ENCODE measurements at regions not wholly inside any gene's neighbourhood (a gene's known extent, or its start where the extent isn't known, plus 50 kb on each side); places are given as distances from the start of the nearest gene placed in this dataset.

DNA sequence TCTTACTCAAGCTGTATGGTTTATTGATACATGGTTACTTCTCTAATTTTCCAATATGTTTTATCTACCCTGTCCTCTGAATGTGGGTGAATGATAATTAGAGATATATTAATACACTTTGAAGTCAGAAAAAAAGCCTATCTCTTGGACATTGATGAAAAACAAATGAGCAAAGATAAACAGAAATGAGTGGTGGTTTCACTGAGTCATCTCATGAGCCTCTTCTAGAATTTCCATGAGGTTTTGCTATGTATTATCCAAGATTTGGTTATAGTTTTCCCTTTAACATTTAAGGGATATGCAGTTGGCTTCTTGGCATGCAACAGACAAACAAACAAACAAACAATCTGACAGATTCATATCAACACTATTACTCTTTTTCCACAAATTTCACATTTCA is 586.8 kb downstream of the RFPL4B start:
- H3K4me3 ChIP-seq (ENCODE audit: low read depth in 2 of 2, low read length in 1 of 2), result no peak overlapping the region
- no peaks in the 10 kb centered on the region for H3K36me3 ChIP-seq (replicated peaks in 1 of 2; ENCODE audit: control insufficient read depth in 1 of 2, insufficient read depth in 2 of 2, low read length in 1 of 2)
- H3K9me2 ChIP-seq, result no peaks in the 10 kb centered on the region
- TF ChIP-seq TCF12 (IDR thresholded peaks at IDR 0.05) (peak; percentile 44), GABPA (IDR thresholded peaks at IDR 0.05; ENCODE audit: low read depth) (no peak)
- no peak for DNase-seq
- H3K27ac ChIP-seq (ENCODE audit: low read depth in 2 of 2, low read length in 1 of 2), result no peak overlapping the region
- no peak overlapping the region for H3K9ac ChIP-seq
- no peaks in the 10 kb centered on the region for H3F3A ChIP-seq (replicated peaks; ENCODE audit: insufficient read depth)
- H3K4me1 ChIP-seq (ENCODE audit: control insufficient read depth in 1 of 2, insufficient read depth in 2 of 2, low read depth in 1 of 2, low read length in 1 of 2), result peaks cover 0 to 9% of the 10 kb centered on the region in 2 experiments; a peak in 2 of 4 replicates
- no peak overlapping the region for H2AFZ ChIP-seq (ENCODE audit: low read depth)
- no peaks in the 10 kb centered on the region for H3K79me2 ChIP-seq (ENCODE audit: insufficient read depth)
- H3K9me3 ChIP-seq, result no peaks in the 10 kb centered on the region
- CTCF ChIA-PET, result no interaction called here
- POLR2A ChIA-PET, result no interaction called here
- no peak overlapping the region for H3K4me2 ChIP-seq
- no peaks in the 10 kb centered on the region for H4K20me1 ChIP-seq (ENCODE audit: insufficient read depth)
- no peaks in the 10 kb centered on the region for H3K27me3 ChIP-seq (ENCODE audit: insufficient read depth)

DNA sequence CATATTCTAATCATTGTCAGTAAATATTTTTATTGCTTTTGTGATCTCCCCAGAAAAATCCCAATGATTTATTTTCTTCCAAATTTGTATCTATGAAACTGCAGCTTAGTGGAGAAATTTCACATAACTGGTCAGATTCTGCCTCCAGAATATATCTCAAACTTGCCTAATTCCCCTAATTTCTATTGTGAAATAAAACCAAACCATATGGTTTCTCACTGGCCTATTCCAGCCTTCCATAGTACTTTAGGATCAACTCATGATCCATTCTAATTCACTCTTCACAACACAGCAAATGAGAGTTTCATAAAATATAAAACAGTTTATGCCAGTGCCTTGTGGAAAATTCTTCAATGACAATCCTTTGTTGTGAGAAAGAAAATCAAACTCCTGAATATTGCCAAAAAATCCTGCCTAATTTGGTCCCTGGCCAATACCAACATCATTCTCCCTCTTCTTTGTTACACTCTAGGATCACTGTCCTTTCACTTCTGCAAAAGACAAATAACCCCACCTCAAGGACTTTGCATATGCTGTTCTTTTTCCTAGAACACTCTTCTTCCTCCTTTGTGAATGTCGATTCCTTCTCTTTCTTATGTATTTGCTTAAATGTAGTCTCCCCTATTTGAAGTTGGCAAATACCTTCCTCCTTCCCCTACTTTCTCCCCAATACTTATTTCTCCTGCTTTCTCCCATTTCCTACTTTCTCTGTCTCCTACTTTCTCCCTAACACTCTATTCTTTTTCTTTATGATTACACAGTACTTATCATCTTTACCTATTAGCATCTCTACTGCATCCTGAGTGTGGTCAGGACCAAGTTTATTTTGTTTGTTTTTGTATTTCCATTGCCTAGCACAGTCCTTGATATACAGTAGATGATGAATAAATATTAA is 587.5 kb downstream of the RFPL4B start:
- Histone ChIP-seq H3K9me3 (no peaks in the 10 kb centered on the region), H4K20me1 (ENCODE audit: insufficient read depth) (no peaks in the 10 kb centered on the region), H3K4me2 (no peak overlapping the region), H3F3A (replicated peaks; ENCODE audit: insufficient read depth) (no peaks in the 10 kb centered on the region), H3K27me3 (ENCODE audit: insufficient read depth) (no peaks in the 10 kb centered on the region), H3K4me3 (ENCODE audit: low read depth in 2 of 2, low read length in 1 of 2) (no peak overlapping the region), H3K4me1 (ENCODE audit: control insufficient read depth in 1 of 2, insufficient read depth in 2 of 2, low read depth in 1 of 2, low read length in 1 of 2) (peaks cover 3 to 14% of the 10 kb centered on the region in 2 experiments; a peak in 2 of 4 replicates), H3K79me2 (ENCODE audit: insufficient read depth) (no peaks in the 10 kb centered on the region), H3K36me3 (replicated peaks in 1 of 2; ENCODE audit: control insufficient read depth in 1 of 2, insufficient read depth in 2 of 2, low read length in 1 of 2) (no peaks in the 10 kb centered on the region), H2AFZ (ENCODE audit: low read depth) (no peak overlapping the region), H3K9me2 (no peaks in the 10 kb centered on the region), H3K9ac (no peak overlapping the region), H3K27ac (ENCODE audit: low read depth in 2 of 2, low read length in 1 of 2) (no peak overlapping the region)
- POLR2A ChIA-PET, result no interaction called here
- 73% methylated on average over 1 of the region's 1 CpG for WGBS (ENCODE audit: low lambda C conversion rate)
- no peak for TF ChIP-seq TEAD4 (IDR thresholded peaks at IDR 0.05; ENCODE audit: borderline replicate concordance, insufficient read depth)
- TF ChIP-seq EZH2phosphoT487 (IDR thresholded peaks at IDR 0.05; ENCODE audit: borderline replicate concordance, low read depth), result no peak
- no peak for TF ChIP-seq JUND (IDR thresholded peaks at IDR 0.05)
- CTCF ChIA-PET, result no interaction called here
- no peak for DNase-seq

DNA sequence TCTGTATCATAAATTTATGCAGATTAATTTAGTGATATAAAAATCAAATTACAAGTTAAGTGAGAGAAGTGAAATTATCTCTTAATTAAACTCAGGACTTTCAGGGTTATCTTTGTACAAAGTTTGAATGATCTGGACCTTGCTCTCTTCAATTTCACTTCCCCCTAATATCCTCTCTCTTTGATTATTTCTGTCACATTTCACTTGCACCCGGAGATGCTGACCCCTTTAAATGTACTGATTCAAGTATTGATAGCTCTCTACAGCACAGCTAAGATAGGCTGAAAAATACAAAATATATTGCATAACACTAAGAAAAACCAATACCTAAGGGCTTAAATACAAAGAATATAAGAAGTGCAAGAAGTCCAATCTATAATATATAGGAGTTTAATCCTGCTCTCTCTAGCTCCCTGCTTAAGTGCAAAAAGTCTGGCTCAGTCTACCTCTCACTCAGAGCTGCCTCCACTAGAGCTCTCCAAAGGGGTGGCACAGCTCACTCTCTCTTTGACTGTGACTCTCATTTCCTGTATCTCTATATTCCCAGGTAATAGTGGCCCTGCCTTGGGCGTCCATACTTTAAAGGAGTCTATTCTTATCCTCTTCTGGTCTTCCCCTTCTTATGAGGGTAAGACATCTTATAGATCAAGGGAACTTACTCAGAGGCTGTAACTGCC is 588.4 kb downstream of the RFPL4B start:
- Histone ChIP-seq H3K36me3 (replicated peaks in 1 of 2; ENCODE audit: control insufficient read depth in 1 of 2, insufficient read depth in 2 of 2, low read length in 1 of 2) (no peaks in the 10 kb centered on the region), H3F3A (replicated peaks; ENCODE audit: insufficient read depth) (no peaks in the 10 kb centered on the region), H3K9me2 (no peaks in the 10 kb centered on the region), H3K9ac (no peak overlapping the region), H3K79me2 (ENCODE audit: insufficient read depth) (no peaks in the 10 kb centered on the region), H3K4me2 (no peak overlapping the region), H3K4me1 (ENCODE audit: control insufficient read depth in 1 of 2, insufficient read depth in 2 of 2, low read depth in 1 of 2, low read length in 1 of 2) (peaks cover 3 to 14% of the 10 kb centered on the region in 2 experiments; a peak in 2 of 4 replicates), H3K27me3 (ENCODE audit: insufficient read depth) (no peaks in the 10 kb centered on the region), H3K27ac (ENCODE audit: low read depth in 2 of 2, low read length in 1 of 2) (peak overlapping the region in 1 of 2 experiments; percentile 60; a peak in 2 of 4 replicates), H2AFZ (ENCODE audit: low read depth) (no peak overlapping the region), H3K4me3 (ENCODE audit: low read depth in 2 of 2, low read length in 1 of 2) (no peak overlapping the region), H4K20me1 (ENCODE audit: insufficient read depth) (no peaks in the 10 kb centered on the region), H3K9me3 (no peaks in the 10 kb centered on the region)
- 77% methylated on average over 2 of the region's 2 CpGs for WGBS (ENCODE audit: low lambda C conversion rate)
- no peak for DNase-seq
- POLR2A ChIA-PET, result no interaction called here
- TF ChIP-seq POLR2AphosphoS5 (IDR thresholded peaks at IDR 0.05; ENCODE audit: low read depth, low read length), result no peak
- TF ChIP-seq EP300 (IDR thresholded peaks at IDR 0.05; ENCODE audit: borderline replicate concordance in 1 of 2, low read depth in 1 of 2, low read length in 1 of 2), result no peak
- TF ChIP-seq CHD2 (IDR thresholded peaks at IDR 0.05; ENCODE audit: low read length, partially characterized antibody), result no peak
- TF ChIP-seq, protein P1, sequence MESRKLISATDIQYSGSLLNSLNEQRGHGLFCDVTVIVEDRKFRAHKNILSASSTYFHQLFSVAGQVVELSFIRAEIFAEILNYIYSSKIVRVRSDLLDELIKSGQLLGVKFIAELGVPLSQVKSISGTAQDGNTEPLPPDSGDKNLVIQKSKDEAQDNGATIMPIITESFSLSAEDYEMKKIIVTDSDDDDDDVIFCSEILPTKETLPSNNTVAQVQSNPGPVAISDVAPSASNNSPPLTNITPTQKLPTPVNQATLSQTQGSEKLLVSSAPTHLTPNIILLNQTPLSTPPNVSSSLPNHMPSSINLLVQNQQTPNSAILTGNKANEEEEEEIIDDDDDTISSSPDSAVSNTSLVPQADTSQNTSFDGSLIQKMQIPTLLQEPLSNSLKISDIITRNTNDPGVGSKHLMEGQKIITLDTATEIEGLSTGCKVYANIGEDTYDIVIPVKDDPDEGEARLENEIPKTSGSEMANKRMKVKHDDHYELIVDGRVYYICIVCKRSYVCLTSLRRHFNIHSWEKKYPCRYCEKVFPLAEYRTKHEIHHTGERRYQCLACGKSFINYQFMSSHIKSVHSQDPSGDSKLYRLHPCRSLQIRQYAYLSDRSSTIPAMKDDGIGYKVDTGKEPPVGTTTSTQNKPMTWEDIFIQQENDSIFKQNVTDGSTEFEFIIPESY (IDR thresholded peaks at IDR 0.05; ENCODE audit: borderline replicate concordance, low read depth), result no peak
- TF ChIP-seq MXI1 (IDR thresholded peaks at IDR 0.05; ENCODE audit: low read depth, low read length), result no peak
- TF ChIP-seq, protein P2, sequence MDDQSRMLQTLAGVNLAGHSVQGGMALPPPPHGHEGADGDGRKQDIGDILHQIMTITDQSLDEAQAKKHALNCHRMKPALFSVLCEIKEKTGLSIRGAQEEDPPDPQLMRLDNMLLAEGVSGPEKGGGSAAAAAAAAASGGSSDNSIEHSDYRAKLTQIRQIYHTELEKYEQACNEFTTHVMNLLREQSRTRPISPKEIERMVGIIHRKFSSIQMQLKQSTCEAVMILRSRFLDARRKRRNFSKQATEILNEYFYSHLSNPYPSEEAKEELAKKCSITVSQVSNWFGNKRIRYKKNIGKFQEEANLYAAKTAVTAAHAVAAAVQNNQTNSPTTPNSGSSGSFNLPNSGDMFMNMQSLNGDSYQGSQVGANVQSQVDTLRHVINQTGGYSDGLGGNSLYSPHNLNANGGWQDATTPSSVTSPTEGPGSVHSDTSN (IDR thresholded peaks at IDR 0.05), result no peak
- TF ChIP-seq, protein P3, sequence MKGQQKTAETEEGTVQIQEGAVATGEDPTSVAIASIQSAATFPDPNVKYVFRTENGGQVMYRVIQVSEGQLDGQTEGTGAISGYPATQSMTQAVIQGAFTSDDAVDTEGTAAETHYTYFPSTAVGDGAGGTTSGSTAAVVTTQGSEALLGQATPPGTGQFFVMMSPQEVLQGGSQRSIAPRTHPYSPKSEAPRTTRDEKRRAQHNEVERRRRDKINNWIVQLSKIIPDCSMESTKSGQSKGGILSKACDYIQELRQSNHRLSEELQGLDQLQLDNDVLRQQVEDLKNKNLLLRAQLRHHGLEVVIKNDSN (IDR thresholded peaks at IDR 0.05; ENCODE audit: borderline replicate concordance, low read depth), result no peak
- CTCF ChIA-PET, result no interaction called here

All from SK-N-SH (cell line).